ENCODE measurements at regions not wholly inside any gene's neighbourhood (a gene's known extent, or its start where the extent isn't known, plus 50 kb on each side); places are given as distances from the start of the nearest gene placed in this dataset.

- TF ChIP-seq CTCF (IDR thresholded peaks at IDR 0.05; ENCODE audit: insufficient read depth, low read depth, low read length) = no peak
- TF ChIP-seq EZH2 (IDR thresholded peaks at IDR 0.05; ENCODE audit: insufficient read depth, low read length) = no peak
These were observed 500.6 kb upstream of the RPS6KA3 start for GRCh38 chrX:20767346-20767745.

All from astrocyte (in vitro differentiated cells and primary cell).